ENCODE measurements at regions not wholly inside any gene's neighbourhood (a gene's known extent, or its start where the extent isn't known, plus 50 kb on each side); places are given as distances from the start of the nearest gene placed in this dataset.
A peak's percentile ranks its signal among the peaks of the same experiment; 100 is the strongest.

GRCh38 chr12:131491916-131492490 lies 218.9 kb upstream of the SFSWAP start:
- peaks cover 0 to 17% (median 0%) of the 10 kb centered on the region in 3 donors for H3K27me3 ChIP-seq (ENCODE audit: control insufficient read depth in 3 of 3, insufficient read depth in 3 of 3, low read length in 2 of 3)

GRCh38 chr12:131493068-131493826 lies 217.6 kb upstream of the SFSWAP start:
- Histone ChIP-seq H3K9ac (ENCODE audit: insufficient read depth in 1 of 2, low read length in 2 of 2) (no peak overlapping the region), H3K27me3 (ENCODE audit: control insufficient read depth in 3 of 3, insufficient read depth in 3 of 3, low read length in 2 of 3) (peaks cover 0 to 17% (median 0%) of the 10 kb centered on the region in 3 donors), H3K27ac (ENCODE audit: low read depth in 1 of 2, low read length in 1 of 2) (no peak overlapping the region), H3K4me1 (ENCODE audit: control insufficient read depth in 5 of 5, insufficient read depth in 5 of 5, low read length in 5 of 5) (no peaks in the 10 kb centered on the region), H3K9me3 (ENCODE audit: control insufficient read depth in 4 of 4, insufficient read depth in 3 of 4, low read length in 3 of 4) (no peaks in the 10 kb centered on the region), H3K36me3 (ENCODE audit: control insufficient read depth in 4 of 4, insufficient read depth in 4 of 4, low read length in 4 of 4) (no peaks in the 10 kb centered on the region), H3K4me3 (no peak overlapping the region)
- 76 to 78% methylated on average over 15 to 21 of the region's 34 CpGs for WGBS, 2 donors
- ATAC-seq (ENCODE audit: insufficient read depth, low FRiP score) = no peak
- no peak for DNase-seq
- TF ChIP-seq CTCF (IDR thresholded peaks at IDR 0.05; ENCODE audit: control extremely low read depth, extremely low read depth) = no peak

More at GRCh38 chr12:131491916-131492490, 218.9 kb upstream of the SFSWAP start:
- no peak for TF ChIP-seq CTCF (IDR thresholded peaks at IDR 0.05; ENCODE audit: control extremely low read depth, extremely low read depth)
- no peak for ATAC-seq (ENCODE audit: insufficient read depth, low FRiP score)
- WGBS, 2 donors = 72 to 81% methylated on average over 3 of the region's 3 CpGs
- no peak overlapping the region for H3K9ac ChIP-seq (ENCODE audit: insufficient read depth in 1 of 2, low read length in 2 of 2)
- H3K4me1 ChIP-seq (ENCODE audit: control insufficient read depth in 5 of 5, insufficient read depth in 5 of 5, low read length in 5 of 5) = no peaks in the 10 kb centered on the region
- no peaks in the 10 kb centered on the region for H3K36me3 ChIP-seq (ENCODE audit: control insufficient read depth in 4 of 4, insufficient read depth in 4 of 4, low read length in 4 of 4)
- no peaks in the 10 kb centered on the region for H3K9me3 ChIP-seq (ENCODE audit: control insufficient read depth in 4 of 4, insufficient read depth in 3 of 4, low read length in 3 of 4)
- no peak overlapping the region for H3K4me3 ChIP-seq
- no peak overlapping the region for H3K27ac ChIP-seq (ENCODE audit: low read depth in 1 of 2, low read length in 1 of 2)
- DNase-seq = peak; percentile 20 to 63 (median 48)

DNA sequence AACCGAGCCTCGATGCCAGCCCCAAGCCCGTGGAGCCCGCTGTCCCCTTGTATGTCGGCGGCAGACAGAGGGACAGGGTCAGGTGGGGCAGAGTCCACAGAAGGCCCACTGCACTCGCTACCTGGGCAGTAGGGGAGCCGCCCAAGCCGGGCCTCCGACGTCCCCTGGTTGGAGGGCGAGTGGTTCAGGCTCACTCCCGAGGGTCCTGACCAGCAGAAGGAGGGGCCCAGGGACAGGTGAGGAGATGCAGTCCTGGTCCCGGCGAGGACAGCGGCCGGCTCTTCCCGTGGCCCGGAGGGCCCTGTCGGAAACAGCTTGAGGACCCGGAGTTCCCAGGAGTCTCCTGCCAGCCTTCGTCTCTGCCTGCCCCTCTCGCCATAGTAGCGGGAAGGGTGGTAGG lies 216.7 kb upstream of the SFSWAP start:
- ATAC-seq (ENCODE audit: insufficient read depth, low FRiP score) (no peak), DNase-seq (no peak)
- no peak for TF ChIP-seq CTCF (IDR thresholded peaks at IDR 0.05; ENCODE audit: control extremely low read depth, extremely low read depth)

More for the DNA sequence above, 216.7 kb upstream of the SFSWAP start:
- Histone ChIP-seq H3K4me3 (no peak overlapping the region), H3K4me1 (ENCODE audit: control insufficient read depth in 5 of 5, insufficient read depth in 5 of 5, low read length in 5 of 5) (no peaks in the 10 kb centered on the region), H3K27ac (ENCODE audit: low read depth in 1 of 2, low read length in 1 of 2) (no peak overlapping the region), H3K27me3 (ENCODE audit: control insufficient read depth in 3 of 3, insufficient read depth in 3 of 3, low read length in 2 of 3) (peaks cover 0 to 17% (median 0%) of the 10 kb centered on the region in 3 donors), H3K9ac (ENCODE audit: insufficient read depth in 1 of 2, low read length in 2 of 2) (no peak overlapping the region), H3K9me3 (ENCODE audit: control insufficient read depth in 4 of 4, insufficient read depth in 3 of 4, low read length in 3 of 4) (no peaks in the 10 kb centered on the region), H3K36me3 (ENCODE audit: control insufficient read depth in 4 of 4, insufficient read depth in 4 of 4, low read length in 4 of 4) (no peaks in the 10 kb centered on the region)
- 92 to 97% methylated on average over 23 to 24 of the region's 24 CpGs for WGBS, 2 donors
